Hepatocyte (in vitro differentiated cells): ENCODE measurements at regions not wholly inside any gene's neighbourhood (a gene's known extent, or its start where the extent isn't known, plus 50 kb on each side); places are given as distances from the start of the nearest gene placed in this dataset.
"Not testable (repeated sequence)": the region's sequence is repeated elsewhere in the genome, so short reads cannot be mapped to it uniquely, and the experiment has no call there.

Experiments
- DNase-seq: peaks from one replicate; pipeline ENCODE4 v3.0.0-alpha.2; 2016; ENCODE audit warnings: low spot score
- H2AFZ ChIP-seq: fragments of 200-600 bp; sonication (generic); 2 replicates; pipeline ENCODE4 v1.6.0; 2016; ENCODE audit warnings: antibody characterized with exemption, mild to moderate bottlenecking
- H3K27ac ChIP-seq: fragments of 200-600 bp; sonication (generic); 2 replicates; pipeline ENCODE4 v1.5.1; 2016; ENCODE audit warnings: mild to moderate bottlenecking
- H3K27me3 ChIP-seq: fragments of 200-600 bp; sonication (generic); 2 replicates; pipeline ENCODE4 v1.6.1; 2016
- H3K36me3 ChIP-seq: fragments of 200-600 bp; sonication (generic); replicated peaks from 2 replicates; pipeline ENCODE4 v1.5.1; 2016; ENCODE audit warnings: low read depth; ENCODE audit not compliant: insufficient read depth
- H3K4me1 ChIP-seq: fragments of 200-600 bp; sonication (generic); 2 replicates; pipeline ENCODE4 v1.5.1; 2016; ENCODE audit warnings: mild to moderate bottlenecking, moderate library complexity; ENCODE audit not compliant: insufficient read depth
- H3K4me2 ChIP-seq: fragments of 200-600 bp; sonication (generic); 2 replicates; pipeline ENCODE4 v1.6.0; 2016
- H3K4me3 ChIP-seq: fragments of 200-600 bp; sonication (generic); 2 replicates; pipeline ENCODE4 v1.5.1; 2016; ENCODE audit warnings: mild to moderate bottlenecking
- H3K79me2 ChIP-seq: fragments of 200-600 bp; sonication (generic); 2 replicates; pipeline ENCODE4 v1.6.0; 2017; ENCODE audit warnings: mild to moderate bottlenecking
- H3K9me2 ChIP-seq: fragments of 200-600 bp; sonication (generic); replicated peaks from 2 replicates; pipeline ENCODE4 v1.6.0; 2017; ENCODE audit warnings: mild to moderate bottlenecking; ENCODE audit not compliant: insufficient read depth
- H3K9me3 ChIP-seq: fragments of 200-600 bp; sonication (generic); 2 replicates; pipeline ENCODE4 v1.5.1; 2016; ENCODE audit warnings: low read depth, mild to moderate bottlenecking
- H4K20me1 ChIP-seq: fragments of 200-600 bp; sonication (generic); 2 replicates; pipeline ENCODE4 v1.6.0; 2016; ENCODE audit warnings: mild to moderate bottlenecking; ENCODE audit not compliant: insufficient read depth, poor library complexity, severe bottlenecking
- EZH2 ChIP-seq: fragments of 200-600 bp; sonication (generic); IDR thresholded peaks from 2 replicates; pipeline ENCODE4 v1.6.1; 2016; ENCODE audit warnings: antibody characterized with exemption, mild to moderate bottlenecking, borderline replicate concordance
- EZH2phosphoT487 ChIP-seq: fragments of 200-600 bp; sonication (generic); IDR thresholded peaks from one replicate; pipeline ENCODE4 v1.6.1; 2018; ENCODE audit warnings: antibody characterized with exemption, mild to moderate bottlenecking, low read depth, moderate library complexity; ENCODE audit not compliant: unreplicated experiment, severe bottlenecking
- WGBS: methylation state at CpG from one replicate; pipeline ENCODE4 v1.1.6; 2016; ENCODE audit warnings: low lambda C conversion rate; ENCODE audit errors: missing lambda C conversion rate; 5-methylcytosine and 5-hydroxymethylcytosine counted together
- TF ChIP-seq, protein P1 (sequence below): fragments of 200-600 bp; sonication (generic); IDR thresholded peaks from 2 replicates; pipeline ENCODE4 v1.5.1; 2016; ENCODE audit warnings: antibody characterized with exemption, mild to moderate bottlenecking; ENCODE audit not compliant: poor library complexity

DNA sequence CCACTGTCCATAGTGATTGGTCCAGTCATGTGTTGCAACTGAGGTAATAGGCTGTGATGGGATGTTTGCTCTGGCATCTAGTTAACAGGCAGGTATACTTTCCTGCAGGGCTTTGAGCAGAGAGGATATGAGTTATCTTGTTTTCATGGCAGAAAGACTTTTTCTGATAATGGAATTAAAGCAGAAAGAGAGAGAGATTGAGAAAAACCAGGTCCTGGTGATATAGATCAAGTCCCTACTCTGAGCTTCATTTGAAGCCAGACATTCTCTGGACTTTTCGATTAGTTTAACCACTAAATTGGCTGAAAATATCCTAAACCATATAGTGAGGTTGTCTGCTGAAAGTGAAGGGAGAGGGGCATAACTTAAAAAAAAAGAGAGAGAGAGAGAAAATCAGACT lies 233.8 kb upstream of the TBX18 start:
- DNase-seq, result no peak
- no peak overlapping the region for H3K4me3 ChIP-seq
- H3K9me2 ChIP-seq, result no peaks in the 10 kb centered on the region
- 71% methylated on average over 1 of the region's 1 CpG for whole genome bisulfite sequencing
- TF ChIP-seq EZH2phosphoT487 (no peak), EZH2 (no peak)
- TF ChIP-seq, protein P1, sequence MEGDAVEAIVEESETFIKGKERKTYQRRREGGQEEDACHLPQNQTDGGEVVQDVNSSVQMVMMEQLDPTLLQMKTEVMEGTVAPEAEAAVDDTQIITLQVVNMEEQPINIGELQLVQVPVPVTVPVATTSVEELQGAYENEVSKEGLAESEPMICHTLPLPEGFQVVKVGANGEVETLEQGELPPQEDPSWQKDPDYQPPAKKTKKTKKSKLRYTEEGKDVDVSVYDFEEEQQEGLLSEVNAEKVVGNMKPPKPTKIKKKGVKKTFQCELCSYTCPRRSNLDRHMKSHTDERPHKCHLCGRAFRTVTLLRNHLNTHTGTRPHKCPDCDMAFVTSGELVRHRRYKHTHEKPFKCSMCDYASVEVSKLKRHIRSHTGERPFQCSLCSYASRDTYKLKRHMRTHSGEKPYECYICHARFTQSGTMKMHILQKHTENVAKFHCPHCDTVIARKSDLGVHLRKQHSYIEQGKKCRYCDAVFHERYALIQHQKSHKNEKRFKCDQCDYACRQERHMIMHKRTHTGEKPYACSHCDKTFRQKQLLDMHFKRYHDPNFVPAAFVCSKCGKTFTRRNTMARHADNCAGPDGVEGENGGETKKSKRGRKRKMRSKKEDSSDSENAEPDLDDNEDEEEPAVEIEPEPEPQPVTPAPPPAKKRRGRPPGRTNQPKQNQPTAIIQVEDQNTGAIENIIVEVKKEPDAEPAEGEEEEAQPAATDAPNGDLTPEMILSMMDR, result no peak
- no peaks in the 10 kb centered on the region for H3K4me1 ChIP-seq
- H3K9me3 ChIP-seq, result no peaks in the 10 kb centered on the region
- H4K20me1 ChIP-seq, result no peaks in the 10 kb centered on the region
- no peak overlapping the region for H2AFZ ChIP-seq
- H3K4me2 ChIP-seq, result no peak overlapping the region
- H3K27ac ChIP-seq, result no peak overlapping the region
- no peaks in the 10 kb centered on the region for H3K79me2 ChIP-seq
- H3K36me3 ChIP-seq, result no peaks in the 10 kb centered on the region
- no peaks in the 10 kb centered on the region for H3K27me3 ChIP-seq

- not testable (repeated sequence) for H3K9me2 ChIP-seq, H3K27ac ChIP-seq, H3K36me3 ChIP-seq, H3K4me2 ChIP-seq, H2AFZ ChIP-seq, H3K79me2 ChIP-seq, H3K9me3 ChIP-seq, H4K20me1 ChIP-seq, H3K4me3 ChIP-seq, H3K27me3 ChIP-seq, H3K4me1 ChIP-seq, DNase-seq
- 68% methylated on average over 1 of the region's 1 CpG for WGBS
Observed at GRCh38 chr6:84988766-84989165, 224.4 kb upstream of the TBX18 start.

DNA sequence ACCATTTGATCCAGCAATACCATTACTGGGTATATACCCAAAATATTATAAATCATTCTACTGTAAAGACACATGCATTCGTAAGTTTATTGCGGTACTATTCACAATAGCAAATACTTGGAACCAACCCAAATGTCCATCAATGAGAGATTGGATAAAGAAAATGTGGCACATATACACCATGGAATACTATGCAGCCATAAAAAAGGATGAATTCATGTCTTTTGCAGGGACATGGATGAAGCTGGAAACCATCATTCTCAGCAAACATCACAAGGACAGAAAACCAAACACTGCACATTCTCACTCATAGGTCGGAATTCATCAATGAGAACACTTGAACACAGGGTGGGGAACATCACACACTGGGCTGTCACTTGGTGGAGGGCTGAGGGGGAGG lies 221.1 kb upstream of the TBX18 start:
- WGBS, result 98% methylated on average over 3 of the region's 3 CpGs
- H3K36me3 ChIP-seq, H3K9me2 ChIP-seq, H3K79me2 ChIP-seq, H3K4me2 ChIP-seq, H3K9me3 ChIP-seq, DNase-seq, H3K27ac ChIP-seq, H3K4me1 ChIP-seq, H4K20me1 ChIP-seq, H3K27me3 ChIP-seq, H2AFZ ChIP-seq, H3K4me3 ChIP-seq: not testable (repeated sequence)

DNA sequence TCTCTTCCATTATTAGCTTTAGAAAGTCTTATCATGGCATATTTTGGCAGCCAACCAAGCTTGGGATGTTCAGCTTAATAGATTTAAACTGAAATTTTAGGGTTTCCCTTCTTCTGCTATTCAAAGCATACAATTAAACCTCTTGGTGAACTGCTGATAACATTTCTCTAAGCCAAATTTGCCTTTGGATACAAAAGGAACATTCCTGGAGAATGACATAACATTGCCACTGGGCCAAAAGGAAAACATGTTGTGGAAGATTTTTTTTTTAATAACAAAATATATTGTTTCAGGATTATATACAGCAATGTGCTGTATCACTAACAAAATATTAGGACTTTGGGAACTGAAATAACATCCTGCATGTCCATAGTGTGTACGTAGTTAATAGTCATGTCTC lies 215.1 kb upstream of the TBX18 start:
- Histone ChIP-seq H3K27ac (no peak overlapping the region), H3K9me3 (no peaks in the 10 kb centered on the region), H4K20me1 (no peaks in the 10 kb centered on the region), H3K4me3 (no peak overlapping the region), H3K4me1 (no peaks in the 10 kb centered on the region), H3K79me2 (no peaks in the 10 kb centered on the region), H3K27me3 (no peaks in the 10 kb centered on the region), H3K36me3 (no peaks in the 10 kb centered on the region), H2AFZ (no peak overlapping the region), H3K4me2 (no peak overlapping the region), H3K9me2 (no peaks in the 10 kb centered on the region)
- TF ChIP-seq EZH2phosphoT487, result no peak
- no peak for TF ChIP-seq EZH2
- TF ChIP-seq, protein P1, result no peak
- DNase-seq, result no peak
- 75% methylated on average over 1 of the region's 1 CpG for WGBS

GRCh38 chr6:84977363-84977705 lies 212.9 kb upstream of the TBX18 start:
- no peaks in the 10 kb centered on the region for H3K79me2 ChIP-seq
- TF ChIP-seq EZH2phosphoT487 (no peak), EZH2 (no peak)
- TF ChIP-seq, protein P1, result no peak
- H3K4me2 ChIP-seq, result no peak overlapping the region
- no peaks in the 10 kb centered on the region for H4K20me1 ChIP-seq
- H3K4me3 ChIP-seq, result no peak overlapping the region
- no peaks in the 10 kb centered on the region for H3K4me1 ChIP-seq
- 79% methylated on average over 1 of the region's 1 CpG for WGBS
- no peaks in the 10 kb centered on the region for H3K36me3 ChIP-seq
- H3K27ac ChIP-seq, result no peak overlapping the region
- H2AFZ ChIP-seq, result no peak overlapping the region
- no peak for DNase-seq
- H3K9me3 ChIP-seq, result no peaks in the 10 kb centered on the region
- no peaks in the 10 kb centered on the region for H3K9me2 ChIP-seq
- H3K27me3 ChIP-seq, result no peaks in the 10 kb centered on the region
